ENCODE measurements at regions not wholly inside any gene's neighbourhood (a gene's known extent, or its start where the extent isn't known, plus 50 kb on each side); places are given as distances from the start of the nearest gene placed in this dataset.

DNA sequence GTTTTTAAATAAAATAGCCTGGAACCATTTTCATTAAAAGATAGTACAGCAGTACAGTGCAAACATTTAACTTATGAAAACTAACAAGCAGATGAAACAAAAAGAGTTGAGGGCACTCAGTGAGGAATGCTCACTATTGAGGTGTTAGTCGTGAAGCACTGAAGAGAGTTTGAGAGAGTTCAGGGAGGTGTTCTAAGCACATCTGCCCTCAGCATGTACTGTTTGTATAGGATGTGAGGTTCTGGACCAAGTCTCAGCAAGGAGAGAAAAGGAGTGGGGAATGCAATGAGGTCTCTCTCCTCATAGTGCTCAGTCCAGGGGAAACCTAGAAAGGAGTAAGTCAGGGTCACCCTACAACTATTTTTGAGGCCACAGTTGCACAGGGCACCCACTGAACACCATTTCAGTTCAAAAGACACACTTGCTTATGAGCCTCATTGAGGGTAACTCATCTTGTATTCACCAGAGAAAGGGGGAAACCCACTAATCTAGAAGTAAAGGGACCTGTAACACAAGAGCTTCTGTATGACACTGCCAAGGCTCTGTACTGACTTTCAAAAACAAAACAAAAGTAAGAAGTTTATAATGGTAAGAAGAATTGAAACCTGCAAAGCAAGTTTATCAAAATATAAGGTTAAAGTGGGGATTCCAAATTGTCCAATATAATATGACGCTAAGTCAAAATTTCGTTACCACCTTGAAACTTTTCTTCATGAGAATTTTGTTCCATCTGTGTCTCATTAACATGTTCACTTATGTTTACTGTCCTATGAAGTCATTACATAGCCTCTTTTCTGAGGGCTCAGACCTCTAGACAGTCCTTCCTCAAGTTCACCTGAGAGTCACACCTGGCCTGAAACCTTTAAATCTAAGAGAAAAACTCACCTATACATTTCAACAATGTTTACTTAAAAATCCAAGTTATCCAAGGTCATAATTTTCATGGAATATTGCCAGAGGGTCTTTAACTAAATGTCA lies 275.3 kb downstream of the ETS1 start:
- TF ChIP-seq, protein P1, sequence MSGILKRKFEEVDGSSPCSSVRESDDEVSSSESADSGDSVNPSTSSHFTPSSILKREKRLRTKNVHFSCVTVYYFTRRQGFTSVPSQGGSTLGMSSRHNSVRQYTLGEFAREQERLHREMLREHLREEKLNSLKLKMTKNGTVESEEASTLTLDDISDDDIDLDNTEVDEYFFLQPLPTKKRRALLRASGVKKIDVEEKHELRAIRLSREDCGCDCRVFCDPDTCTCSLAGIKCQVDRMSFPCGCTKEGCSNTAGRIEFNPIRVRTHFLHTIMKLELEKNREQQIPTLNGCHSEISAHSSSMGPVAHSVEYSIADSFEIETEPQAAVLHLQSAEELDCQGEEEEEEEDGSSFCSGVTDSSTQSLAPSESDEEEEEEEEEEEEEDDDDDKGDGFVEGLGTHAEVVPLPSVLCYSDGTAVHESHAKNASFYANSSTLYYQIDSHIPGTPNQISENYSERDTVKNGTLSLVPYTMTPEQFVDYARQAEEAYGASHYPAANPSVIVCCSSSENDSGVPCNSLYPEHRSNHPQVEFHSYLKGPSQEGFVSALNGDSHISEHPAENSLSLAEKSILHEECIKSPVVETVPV (CRISPR knock-in tag; IDR thresholded peaks at IDR 0.05): no peak
- TF ChIP-seq, protein P2, sequence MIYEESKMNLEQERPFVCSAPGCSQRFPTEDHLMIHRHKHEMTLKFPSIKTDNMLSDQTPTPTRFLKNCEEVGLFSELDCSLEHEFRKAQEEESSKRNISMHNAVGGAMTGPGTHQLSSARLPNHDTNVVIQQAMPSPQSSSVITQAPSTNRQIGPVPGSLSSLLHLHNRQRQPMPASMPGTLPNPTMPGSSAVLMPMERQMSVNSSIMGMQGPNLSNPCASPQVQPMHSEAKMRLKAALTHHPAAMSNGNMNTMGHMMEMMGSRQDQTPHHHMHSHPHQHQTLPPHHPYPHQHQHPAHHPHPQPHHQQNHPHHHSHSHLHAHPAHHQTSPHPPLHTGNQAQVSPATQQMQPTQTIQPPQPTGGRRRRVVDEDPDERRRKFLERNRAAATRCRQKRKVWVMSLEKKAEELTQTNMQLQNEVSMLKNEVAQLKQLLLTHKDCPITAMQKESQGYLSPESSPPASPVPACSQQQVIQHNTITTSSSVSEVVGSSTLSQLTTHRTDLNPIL (CRISPR knock-in tag; IDR thresholded peaks at IDR 0.05; ENCODE audit: low read depth): no peak
- TF ChIP-seq ARNTL (CRISPR knock-in tag; IDR thresholded peaks at IDR 0.05; ENCODE audit: borderline replicate concordance, low read depth) (no peak), ZNF70 (CRISPR knock-in tag; IDR thresholded peaks at IDR 0.05) (no peak), ZNF8 (CRISPR knock-in tag; IDR thresholded peaks at IDR 0.05) (no peak), ESRRG (CRISPR knock-in tag; IDR thresholded peaks at IDR 0.05) (no peak), RARB (CRISPR knock-in tag; IDR thresholded peaks at IDR 0.05) (no peak), ZC3H10 (CRISPR knock-in tag; IDR thresholded peaks at IDR 0.05) (no peak)
- TF ChIP-seq, protein P3, sequence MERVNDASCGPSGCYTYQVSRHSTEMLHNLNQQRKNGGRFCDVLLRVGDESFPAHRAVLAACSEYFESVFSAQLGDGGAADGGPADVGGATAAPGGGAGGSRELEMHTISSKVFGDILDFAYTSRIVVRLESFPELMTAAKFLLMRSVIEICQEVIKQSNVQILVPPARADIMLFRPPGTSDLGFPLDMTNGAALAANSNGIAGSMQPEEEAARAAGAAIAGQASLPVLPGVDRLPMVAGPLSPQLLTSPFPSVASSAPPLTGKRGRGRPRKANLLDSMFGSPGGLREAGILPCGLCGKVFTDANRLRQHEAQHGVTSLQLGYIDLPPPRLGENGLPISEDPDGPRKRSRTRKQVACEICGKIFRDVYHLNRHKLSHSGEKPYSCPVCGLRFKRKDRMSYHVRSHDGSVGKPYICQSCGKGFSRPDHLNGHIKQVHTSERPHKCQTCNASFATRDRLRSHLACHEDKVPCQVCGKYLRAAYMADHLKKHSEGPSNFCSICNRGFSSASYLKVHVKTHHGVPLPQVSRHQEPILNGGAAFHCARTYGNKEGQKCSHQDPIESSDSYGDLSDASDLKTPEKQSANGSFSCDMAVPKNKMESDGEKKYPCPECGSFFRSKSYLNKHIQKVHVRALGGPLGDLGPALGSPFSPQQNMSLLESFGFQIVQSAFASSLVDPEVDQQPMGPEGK (CRISPR knock-in tag; IDR thresholded peaks at IDR 0.05; ENCODE audit: borderline replicate concordance): no peak
